ENCODE measurements at regions not wholly inside any gene's neighbourhood (a gene's known extent, or its start where the extent isn't known, plus 50 kb on each side); places are given as distances from the start of the nearest gene placed in this dataset.

GRCh38 chr11:100584201-100584985 is 102.7 kb upstream of the ARHGAP42 start:
- H3K4me3 ChIP-seq (ENCODE audit: low read depth, low read length), result no peak overlapping the region
- CTCF ChIA-PET, result interaction anchor here (8.1 kb wide), 1 partner anchor 348 kb away, joined by 144 read pairs; no protein-coding TSS in a partner anchor
- DNase-seq (ENCODE audit: low read depth, low spot score), result no peak
- TF ChIP-seq CTCF (IDR thresholded peaks at IDR 0.05; ENCODE audit: insufficient read depth, low read length, missing control alignments), result no peak
- POLR2A ChIA-PET, result no interaction called here

- ChIA-PET CTCF (interaction anchor here (1.3 kb wide), 1 partner anchor 9 kb away, joined by 5 read pairs; no protein-coding TSS in a partner anchor), POLR2A (no interaction called here)
- no peak for TF ChIP-seq CTCF (IDR thresholded peaks at IDR 0.05; ENCODE audit: insufficient read depth, low read length, missing control alignments)
- H3K4me3 ChIP-seq (ENCODE audit: low read depth, low read length), result no peak overlapping the region
- DNase-seq (ENCODE audit: low read depth, low spot score), result no peak
Measured at GRCh38 chr11:100585728-100586127, 101.4 kb upstream of the ARHGAP42 start.

- ChIA-PET POLR2A (no interaction called here), CTCF (interaction anchor here (1.3 kb wide), 1 partner anchor 10 kb away, joined by 5 read pairs; no protein-coding TSS in a partner anchor)
- H3K4me3 ChIP-seq (ENCODE audit: low read depth, low read length), result no peak overlapping the region
- no peak for TF ChIP-seq CTCF (IDR thresholded peaks at IDR 0.05; ENCODE audit: insufficient read depth, low read length, missing control alignments)
- no peak for DNase-seq (ENCODE audit: low read depth, low spot score)
Measured at GRCh38 chr11:100586361-100587101, 100.6 kb upstream of the ARHGAP42 start.

GRCh38 chr11:100592619-100593260 is 94.3 kb upstream of the ARHGAP42 start:
- H3K4me3 ChIP-seq (ENCODE audit: low read depth, low read length), result no peak overlapping the region
- POLR2A ChIA-PET, result no interaction called here
- no peak for TF ChIP-seq CTCF (IDR thresholded peaks at IDR 0.05; ENCODE audit: insufficient read depth, low read length, missing control alignments)
- CTCF ChIA-PET, result interaction anchor here (0.8 to 2.2 kb wide), 2 partner anchors 14 to 16 kb away, joined by 4 to 6 read pairs; no protein-coding TSS in a partner anchor
- DNase-seq (ENCODE audit: low read depth, low spot score), result no peak

- H3K4me3 ChIP-seq (ENCODE audit: low read depth, low read length), result no peak overlapping the region
- no peak for TF ChIP-seq CTCF (IDR thresholded peaks at IDR 0.05; ENCODE audit: insufficient read depth, low read length, missing control alignments)
- no peak for DNase-seq (ENCODE audit: low read depth, low spot score)
- ChIA-PET POLR2A (no interaction called here), CTCF (interaction anchor here (0.8 to 2.2 kb wide), 2 partner anchors 15 to 17 kb away, joined by 4 to 6 read pairs; no protein-coding TSS in a partner anchor)
Measured at GRCh38 chr11:100593291-100593690, 93.8 kb upstream of the ARHGAP42 start.
